CD4-positive, alpha-beta T cell treated with Interleukin-17A for 4 hours (primary cell): ENCODE measurements at regions not wholly inside any gene's neighbourhood (a gene's known extent, or its start where the extent isn't known, plus 50 kb on each side); places are given as distances from the start of the nearest gene placed in this dataset.

Experiments
- DNase-seq: peaks from one replicate; pipeline ENCODE4 v3.0.0-alpha.2; 2020; ENCODE audit warnings: mixed read lengths

DNA sequence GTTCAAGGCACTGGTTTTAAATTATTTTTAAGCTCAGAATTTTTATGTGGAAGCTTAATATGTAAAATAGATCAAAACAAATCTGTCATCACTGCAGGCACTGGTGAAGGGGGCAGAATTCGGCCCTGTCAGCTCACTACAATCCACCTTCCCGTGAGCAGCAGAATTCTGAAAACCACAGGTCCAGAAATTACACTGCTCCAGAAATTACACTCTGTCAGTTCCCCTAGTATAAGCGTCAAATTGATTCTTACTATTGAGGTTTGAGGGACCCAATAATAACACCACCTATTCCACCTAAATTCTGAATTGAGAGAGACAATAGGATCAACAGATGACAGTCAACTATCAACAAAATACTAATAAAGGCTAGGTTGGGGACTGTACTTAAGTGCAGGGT lies 245.5 kb downstream of the PHLDA1 start:
- DNase-seq = no peak

GRCh38 chr12:75784591-75784990 lies 247.0 kb downstream of the PHLDA1 start:
- peak; percentile 11 for DNase-seq

- DNase-seq = no peak
Observed at GRCh38 chr12:75783093-75783877, 248.3 kb downstream of the PHLDA1 start.

GRCh38 chr12:75782069-75782581 lies 249.5 kb downstream of the PHLDA1 start:
- no peak for DNase-seq

GRCh38 chr12:75781532-75782046 lies 250.0 kb downstream of the PHLDA1 start:
- no peak for DNase-seq

DNA sequence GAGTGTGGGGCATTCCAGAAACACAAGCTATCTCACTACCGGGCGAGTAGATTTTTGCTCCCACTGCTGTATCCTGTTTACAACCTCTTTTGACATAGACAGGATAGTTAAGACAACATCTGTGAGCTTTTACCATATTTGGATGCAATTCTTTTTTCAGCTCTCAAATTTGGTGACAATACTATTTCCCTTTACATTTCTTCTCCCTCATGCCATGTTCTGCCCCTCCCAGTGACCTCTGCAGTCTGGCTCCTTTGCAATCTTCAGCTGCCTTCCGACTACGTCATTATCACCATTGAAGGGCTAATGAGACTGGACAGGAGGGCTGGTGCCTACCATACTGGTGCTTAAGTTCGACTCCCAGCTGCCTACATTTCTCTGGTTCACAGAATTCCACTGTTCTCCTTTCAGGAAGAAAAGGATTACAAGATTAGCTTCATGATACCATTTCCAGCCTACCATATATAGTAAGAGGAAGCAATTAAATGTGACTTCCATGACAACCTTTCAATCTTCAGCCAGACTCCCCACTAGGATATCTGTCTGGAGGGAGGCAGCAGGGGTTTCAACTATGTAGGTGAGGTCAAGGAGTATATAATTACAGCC lies 251.6 kb downstream of the PHLDA1 start:
- DNase-seq = no peak

DNA sequence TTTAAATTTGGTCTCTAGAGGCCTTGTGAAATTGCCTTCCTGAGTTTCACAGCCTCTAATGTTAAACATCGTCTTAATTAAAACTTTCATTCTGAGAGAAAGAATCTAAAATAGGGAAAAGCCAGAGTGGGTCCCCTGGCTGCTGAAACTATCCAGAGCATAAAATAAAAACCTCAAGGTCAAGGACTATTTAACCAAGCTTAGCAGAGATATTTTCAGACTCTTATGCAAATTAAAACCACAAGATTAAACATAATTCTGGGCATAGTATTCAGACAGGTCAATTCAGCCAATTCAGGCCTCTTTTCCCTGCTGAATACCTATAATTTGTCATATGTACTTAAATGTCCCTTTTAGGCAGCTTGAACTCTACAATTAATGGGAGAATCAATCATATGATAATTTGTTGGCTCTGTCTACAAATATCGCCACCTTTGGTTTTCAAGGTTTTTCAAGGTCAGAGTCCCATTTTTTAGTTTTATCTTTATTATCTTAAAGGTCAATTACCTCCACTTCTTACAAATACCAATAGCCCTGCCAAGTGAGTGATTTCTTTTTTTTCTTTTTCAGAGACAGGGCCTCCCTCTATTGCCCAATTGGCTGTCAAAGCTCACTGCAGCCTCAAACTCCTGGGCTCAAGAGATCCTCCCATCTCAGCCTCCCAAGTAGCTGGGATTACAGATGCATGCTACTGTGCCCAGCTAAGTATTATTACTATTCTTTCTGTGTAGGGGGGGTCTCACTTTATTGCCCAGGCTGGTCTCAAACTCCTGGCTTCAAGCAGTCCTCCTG lies 257.1 kb downstream of the PHLDA1 start:
- no peak for DNase-seq

- no peak for DNase-seq
Observed at GRCh38 chr12:75773377-75773776, 258.2 kb downstream of the PHLDA1 start.

DNA sequence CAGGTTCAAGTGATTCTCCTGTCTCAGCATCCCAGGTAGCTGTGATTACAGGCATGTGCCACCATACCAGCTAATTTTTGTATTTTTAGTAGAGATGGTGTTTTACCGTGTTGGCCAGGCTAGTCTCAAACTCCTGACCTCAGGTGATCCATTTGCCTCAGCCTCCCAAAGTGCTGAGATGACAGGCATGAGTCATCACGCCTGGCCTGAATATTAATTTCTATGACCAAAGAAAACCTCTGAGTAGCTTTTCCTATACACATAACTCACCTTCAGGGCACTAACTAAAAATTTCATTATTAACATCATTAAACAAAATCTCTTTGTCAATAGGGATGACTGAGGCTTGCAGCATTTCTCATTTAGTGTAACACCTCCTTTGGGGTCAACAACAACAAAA lies 259.6 kb upstream of the KRR1 start:
- DNase-seq = no peak

DNA sequence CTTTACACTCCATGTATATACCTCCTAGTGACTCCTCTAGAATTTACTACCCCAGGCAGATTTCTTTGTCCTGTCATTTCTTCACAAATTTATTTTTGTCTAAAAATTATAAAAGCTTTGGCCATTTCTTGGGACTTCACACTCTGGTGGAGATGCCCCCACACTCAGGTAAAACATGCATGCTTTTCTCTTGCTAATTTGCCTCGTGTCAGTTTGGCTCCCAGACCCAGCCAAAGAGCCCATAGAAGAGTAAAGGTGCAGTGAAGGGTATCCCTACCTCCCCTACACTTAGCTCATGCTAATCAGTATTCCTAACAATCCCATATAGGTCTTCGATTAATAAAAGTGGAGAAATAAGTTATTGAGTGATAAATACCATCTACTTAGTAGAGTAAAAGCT lies 256.5 kb upstream of the KRR1 start:
- no peak for DNase-seq

DNA sequence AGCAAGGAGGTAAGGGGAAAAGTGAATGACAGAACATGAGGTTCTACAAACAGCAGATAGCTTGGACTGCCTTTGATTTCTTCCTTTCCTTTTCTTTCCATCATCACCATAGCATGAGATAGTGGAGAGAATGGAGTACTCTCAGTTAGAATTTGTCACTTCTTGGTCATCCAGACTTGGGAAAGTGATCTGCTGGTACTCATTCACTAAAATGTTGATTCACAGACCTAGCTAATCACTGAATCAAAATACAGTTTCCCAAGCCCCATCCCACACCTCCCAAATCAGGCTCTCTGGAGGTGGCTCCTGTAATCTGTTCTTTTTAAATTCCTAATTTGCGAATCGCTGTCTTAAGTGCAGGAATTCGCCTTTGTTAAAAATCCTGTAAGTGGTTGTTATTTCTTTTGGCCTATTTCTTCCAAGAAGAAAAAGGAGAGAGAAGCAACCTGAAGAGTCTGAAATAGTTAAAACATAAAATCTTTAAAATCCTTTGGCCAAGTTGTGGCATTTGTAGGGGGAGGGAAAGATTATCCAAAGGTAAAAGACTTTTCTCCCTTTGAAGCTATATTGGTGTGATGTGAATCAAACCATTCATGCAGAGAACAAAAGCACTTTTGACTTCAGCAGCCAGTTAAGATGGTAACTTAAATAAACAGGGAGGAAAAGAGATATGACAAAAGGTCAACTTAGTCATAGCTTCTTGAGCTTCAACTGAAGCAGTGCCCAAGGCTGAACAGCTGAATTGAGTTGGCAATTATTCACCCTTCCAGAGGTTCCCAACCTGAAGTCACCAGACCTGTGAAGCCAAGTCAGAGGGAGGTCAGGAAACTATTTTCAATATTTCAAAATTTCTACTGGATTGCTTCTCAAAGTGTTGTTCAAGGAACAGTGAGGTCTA lies 255.1 kb upstream of the KRR1 start:
- no peak for DNase-seq

GRCh38 chr12:75765170-75766059 lies 254.0 kb upstream of the KRR1 start:
- DNase-seq = no peak

GRCh38 chr12:75764091-75764841 lies 252.9 kb upstream of the KRR1 start:
- no peak for DNase-seq

DNA sequence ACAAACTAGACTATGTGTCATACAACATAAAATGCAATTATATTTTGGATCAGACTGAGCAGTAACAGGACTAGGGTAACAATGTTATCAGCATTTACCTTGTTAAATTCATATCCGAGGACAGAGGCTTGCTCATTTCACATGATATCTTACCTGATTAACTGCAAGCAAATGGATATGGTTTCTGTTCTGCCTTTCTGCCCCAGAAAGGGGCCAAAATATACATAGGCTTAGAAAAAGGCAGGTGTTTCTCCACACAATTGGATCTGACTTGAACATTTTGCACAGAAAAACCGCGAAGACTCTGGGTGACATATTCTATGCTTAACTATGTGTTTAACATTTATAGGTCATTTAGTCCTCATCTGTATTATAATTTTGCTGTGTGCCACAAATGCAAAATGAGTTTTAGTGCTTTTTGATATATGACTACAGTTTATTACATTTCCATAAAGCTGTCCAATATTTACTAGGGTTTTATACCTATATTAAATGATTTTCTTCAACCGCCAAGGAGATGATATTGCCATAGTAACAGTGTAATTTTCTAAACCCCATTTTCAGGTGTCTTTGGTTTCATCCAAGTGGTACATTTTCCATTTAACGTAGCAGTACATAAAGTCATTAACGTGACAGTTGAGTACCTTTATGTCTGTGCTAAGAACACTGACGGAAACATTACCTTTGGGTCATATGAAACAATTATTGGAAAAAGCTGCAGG lies 249.3 kb upstream of the KRR1 start:
- DNase-seq = no peak

DNA sequence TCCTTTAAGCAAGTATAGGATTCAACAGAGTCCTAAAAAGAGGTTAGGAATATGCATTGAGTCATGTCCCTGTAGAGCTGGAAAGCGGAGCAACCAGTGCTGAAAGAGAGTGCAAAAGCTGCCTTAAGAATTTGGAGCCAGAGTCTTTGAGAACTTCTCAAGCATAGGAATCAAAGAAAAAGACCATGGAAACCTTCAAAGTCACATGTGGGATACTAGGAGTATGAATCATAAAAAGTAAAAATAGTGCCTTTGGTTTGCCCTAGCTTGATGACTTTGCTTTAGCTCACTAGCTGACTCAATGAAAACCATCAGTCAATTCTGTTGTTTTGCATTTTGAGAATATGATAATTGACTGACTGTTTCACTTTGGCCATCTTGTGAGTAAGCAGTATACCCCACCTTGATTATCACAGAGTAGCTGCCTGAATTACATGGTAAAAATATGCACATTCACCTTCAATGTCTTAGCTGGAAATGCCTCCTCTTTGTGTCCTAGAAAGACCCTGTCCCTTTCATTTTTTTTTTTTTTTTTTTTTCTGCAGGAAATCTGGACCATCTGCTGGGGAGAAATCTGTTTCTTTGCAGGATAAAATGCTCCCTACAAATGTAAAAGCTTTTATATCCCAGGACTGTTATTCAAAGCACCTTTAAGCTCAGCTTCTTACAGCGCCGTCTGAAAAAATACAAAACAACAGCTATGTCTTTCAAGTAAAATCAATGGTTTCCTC lies 248.6 kb upstream of the KRR1 start:
- DNase-seq = no peak

GRCh38 chr12:75759196-75759595 lies 247.8 kb upstream of the KRR1 start:
- no peak for DNase-seq

- no peak for DNase-seq
Observed at GRCh38 chr12:75756771-75757170, 245.4 kb upstream of the KRR1 start.

DNA sequence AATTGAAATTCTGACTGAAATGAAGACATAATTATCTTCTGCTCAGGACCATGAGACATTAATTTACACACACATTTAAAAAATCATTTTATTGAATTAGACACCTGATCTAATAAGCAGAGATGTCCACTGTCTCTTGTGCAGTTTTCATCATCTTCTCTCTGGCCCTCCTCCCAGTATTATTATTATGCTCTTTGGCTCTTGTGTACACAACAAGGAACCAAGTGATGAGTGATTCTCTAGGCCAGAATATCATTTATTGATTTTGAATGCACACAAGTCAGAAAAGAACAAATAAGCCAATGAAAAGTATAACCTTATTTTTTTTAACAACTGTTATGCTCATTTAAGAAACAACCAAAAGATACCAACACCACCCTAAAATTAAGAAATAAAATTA lies 244.7 kb upstream of the KRR1 start:
- DNase-seq = no peak

DNA sequence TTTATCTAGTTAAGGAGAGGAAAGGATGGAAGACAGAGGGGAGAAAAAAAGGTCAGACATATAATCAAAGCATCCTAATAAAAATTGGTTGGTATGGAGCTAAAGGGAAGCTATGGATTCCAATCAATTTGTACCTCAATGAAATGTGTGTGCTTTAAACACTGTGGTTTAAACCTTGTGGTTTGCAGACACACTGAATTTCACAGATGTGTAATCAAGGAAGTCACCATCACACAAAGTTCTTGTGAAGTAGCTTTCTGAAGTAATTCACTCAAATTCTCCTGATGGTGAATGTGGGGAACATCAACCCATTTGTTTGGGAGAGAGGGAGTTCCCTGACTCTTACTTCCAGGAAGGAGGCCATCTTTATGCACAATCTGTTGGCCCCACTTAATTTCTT lies 243.3 kb upstream of the KRR1 start:
- DNase-seq = no peak
